ENCODE measurements at regions not wholly inside any gene's neighbourhood (a gene's known extent, or its start where the extent isn't known, plus 50 kb on each side); places are given as distances from the start of the nearest gene placed in this dataset.

DNA sequence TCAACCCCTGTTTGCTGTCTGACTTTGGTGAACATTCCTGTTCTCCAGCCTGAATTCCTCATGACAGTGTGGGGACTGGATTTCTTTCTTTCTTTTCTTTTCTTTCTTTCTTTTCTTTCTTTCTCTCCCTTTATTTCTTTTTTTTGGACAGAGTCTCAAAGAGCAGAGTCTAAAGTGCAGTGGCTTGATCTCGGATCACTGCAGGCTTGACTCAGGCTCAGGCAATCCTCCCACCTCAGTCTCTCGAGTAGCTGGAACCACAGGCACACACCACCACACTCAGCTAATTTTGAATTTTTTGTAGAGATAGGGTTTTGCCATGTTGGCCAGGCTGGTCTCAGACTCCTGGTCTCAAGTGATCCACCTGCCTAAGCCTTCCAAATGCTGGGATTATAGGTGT lies 63.1 kb downstream of the RPUSD4 start:
- TF ChIP-seq, protein P1, sequence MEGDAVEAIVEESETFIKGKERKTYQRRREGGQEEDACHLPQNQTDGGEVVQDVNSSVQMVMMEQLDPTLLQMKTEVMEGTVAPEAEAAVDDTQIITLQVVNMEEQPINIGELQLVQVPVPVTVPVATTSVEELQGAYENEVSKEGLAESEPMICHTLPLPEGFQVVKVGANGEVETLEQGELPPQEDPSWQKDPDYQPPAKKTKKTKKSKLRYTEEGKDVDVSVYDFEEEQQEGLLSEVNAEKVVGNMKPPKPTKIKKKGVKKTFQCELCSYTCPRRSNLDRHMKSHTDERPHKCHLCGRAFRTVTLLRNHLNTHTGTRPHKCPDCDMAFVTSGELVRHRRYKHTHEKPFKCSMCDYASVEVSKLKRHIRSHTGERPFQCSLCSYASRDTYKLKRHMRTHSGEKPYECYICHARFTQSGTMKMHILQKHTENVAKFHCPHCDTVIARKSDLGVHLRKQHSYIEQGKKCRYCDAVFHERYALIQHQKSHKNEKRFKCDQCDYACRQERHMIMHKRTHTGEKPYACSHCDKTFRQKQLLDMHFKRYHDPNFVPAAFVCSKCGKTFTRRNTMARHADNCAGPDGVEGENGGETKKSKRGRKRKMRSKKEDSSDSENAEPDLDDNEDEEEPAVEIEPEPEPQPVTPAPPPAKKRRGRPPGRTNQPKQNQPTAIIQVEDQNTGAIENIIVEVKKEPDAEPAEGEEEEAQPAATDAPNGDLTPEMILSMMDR (conservative IDR thresholded peaks at IDR 0.05; ENCODE audit: low read depth, low read length) = no peak
- TF ChIP-seq EZH2 (IDR thresholded peaks at IDR 0.05; ENCODE audit: borderline replicate concordance, low read depth, low read length, poor library complexity, severe bottlenecking) = no peak

All from A673 (cell line).